NCI-H345 treated with DMSO at 0.1 percent for 48 hours (cell line): ENCODE measurements at regions not wholly inside any gene's neighbourhood (a gene's known extent, or its start where the extent isn't known, plus 50 kb on each side); places are given as distances from the start of the nearest gene placed in this dataset.
"Not testable (repeated sequence)": the region's sequence is repeated elsewhere in the genome, so short reads cannot be mapped to it uniquely, and the experiment has no call there.

Experiments
- DNase-seq: peaks from one replicate; lab custom pipeline; 2025; ENCODE audit not compliant: unreplicated experiment; lab: John Stamatoyannopoulos, UW

- DNase-seq, result not testable (repeated sequence)
These were observed 104.3 kb downstream of the MTPN start for GRCh38 chr7:135872861-135873260.

GRCh38 chr7:135862586-135863340 is 114.2 kb upstream of the FAM180A start:
- no peak for DNase-seq

GRCh38 chr7:135859538-135859937 is 110.9 kb upstream of the FAM180A start:
- no peak for DNase-seq

GRCh38 chr7:135858851-135859250 is 110.2 kb upstream of the FAM180A start:
- DNase-seq, result no peak

GRCh38 chr7:135858379-135858778 is 109.8 kb upstream of the FAM180A start:
- DNase-seq, result no peak

GRCh38 chr7:135857519-135858274 is 109.1 kb upstream of the FAM180A start:
- no peak for DNase-seq

GRCh38 chr7:135856356-135857144 is 107.9 kb upstream of the FAM180A start:
- DNase-seq, result no peak

- DNase-seq, result no peak
These were observed 107.2 kb upstream of the FAM180A start for GRCh38 chr7:135855846-135856245.

- no peak for DNase-seq
These were observed 104.9 kb upstream of the FAM180A start for GRCh38 chr7:135853499-135853898.

- DNase-seq, result no peak
These were observed 104.4 kb upstream of the FAM180A start for GRCh38 chr7:135853008-135853407.

GRCh38 chr7:135847242-135847641 is 98.6 kb upstream of the FAM180A start:
- DNase-seq, result no peak

- no peak for DNase-seq
These were observed 97.7 kb upstream of the FAM180A start for GRCh38 chr7:135846339-135846738.

- no peak for DNase-seq
These were observed 96.9 kb upstream of the FAM180A start for GRCh38 chr7:135845415-135846075.

GRCh38 chr7:135844903-135845302 is 96.3 kb upstream of the FAM180A start:
- DNase-seq, result no peak

- DNase-seq, result no peak
These were observed 94.6 kb upstream of the FAM180A start for GRCh38 chr7:135843214-135843613.

GRCh38 chr7:135842446-135843179 is 94.0 kb upstream of the FAM180A start:
- no peak for DNase-seq

GRCh38 chr7:135840591-135840990 is 92.0 kb upstream of the FAM180A start:
- no peak for DNase-seq

GRCh38 chr7:135837675-135838074 is 89.1 kb upstream of the FAM180A start:
- no peak for DNase-seq

- no peak for DNase-seq
These were observed 85.7 kb upstream of the FAM180A start for GRCh38 chr7:135834266-135834665.

GRCh38 chr7:135833642-135834041 is 85.0 kb upstream of the FAM180A start:
- no peak for DNase-seq
